ENCODE measurements at regions not wholly inside any gene's neighbourhood (a gene's known extent, or its start where the extent isn't known, plus 50 kb on each side); places are given as distances from the start of the nearest gene placed in this dataset.

GRCh38 chr14:62029569-62029924 is 267.3 kb downstream of the SNAPC1 start:
- ATAC-seq (no peak), FAIRE-seq (no peak), DNase-seq (ENCODE audit: low spot score) (no peak)
- intact Hi-C loops (cut with micrococcal nuclease; ENCODE audit: unreplicated experiment) (no loop called here), in situ Hi-C loops (cut with HindIII; ENCODE audit: extremely low pct_ligation_motif_present, low pct_unique_long_range_greater_than_20kb) (no loop called here)
- Histone ChIP-seq H3K9me3 (ENCODE audit: low read length) (no peaks in the 10 kb centered on the region), H3K27me3 (ENCODE audit: control insufficient read depth in 1 of 2, insufficient read depth in 2 of 2, low read length in 2 of 2) (no peaks in the 10 kb centered on the region), H3K36me3 (replicated peaks in 1 of 2; ENCODE audit: control insufficient read depth in 1 of 2, insufficient read depth in 2 of 2, low read length in 2 of 2) (no peaks in the 10 kb centered on the region), H3K4me2 (ENCODE audit: low read depth, low read length) (no peak overlapping the region), H3K4me3 (replicated peaks in 1 of 3; ENCODE audit: insufficient read depth in 1 of 3, low read depth in 2 of 3, low read length in 3 of 3) (no peak overlapping the region), H3K27ac (ENCODE audit: extremely low read length, insufficient read depth, low read length) (no peak overlapping the region), H3K4me1 (ENCODE audit: insufficient read depth, low read length) (no peaks in the 10 kb centered on the region), H3K9ac (ENCODE audit: insufficient read depth, low read depth, low read length) (no peak overlapping the region), H4K20me1 (ENCODE audit: insufficient read depth, low read length) (no peaks in the 10 kb centered on the region), H3K79me2 (ENCODE audit: insufficient read depth, low read length) (no peaks in the 10 kb centered on the region), H2AFZ (ENCODE audit: low read length) (no peak overlapping the region)
- 3% methylated on average over 2 of the region's 2 CpGs for WGBS (ENCODE audit: low lambda C conversion rate)
- ChIA-PET POLR2A (no interaction called here), CTCF (ENCODE audit: low intra/inter-chr PET ratio, low total read pairs) (no interaction called here)
- TF ChIP-seq ZNF34 (CRISPR knock-in tag; IDR thresholded peaks at IDR 0.05; ENCODE audit: borderline replicate concordance) = no peak
- 0 out of 2 replicates have a peak, but pooled peaks have one; percentile 19 for TF ChIP-seq NR2F6 (IDR thresholded peaks at IDR 0.05)
- no peak for TF ChIP-seq NR2F6 (CRISPR knock-in tag; IDR thresholded peaks at IDR 0.05)
- BruUV-seq (replicated peaks) = no TSS peak

GRCh38 chr14:62030387-62030786 is 268.2 kb downstream of the SNAPC1 start:
- in situ Hi-C loops (cut with HindIII; ENCODE audit: extremely low pct_ligation_motif_present, low pct_unique_long_range_greater_than_20kb) (no loop called here), intact Hi-C loops (cut with micrococcal nuclease; ENCODE audit: unreplicated experiment) (no loop called here)
- DNase-seq (ENCODE audit: low spot score) (no peak), FAIRE-seq (no peak), ATAC-seq (no peak)
- Histone ChIP-seq H3K27ac (ENCODE audit: extremely low read length, insufficient read depth, low read length) (no peak overlapping the region), H4K20me1 (ENCODE audit: insufficient read depth, low read length) (no peaks in the 10 kb centered on the region), H3K9me3 (ENCODE audit: low read length) (no peaks in the 10 kb centered on the region), H3K9ac (ENCODE audit: insufficient read depth, low read depth, low read length) (no peak overlapping the region), H3K79me2 (ENCODE audit: insufficient read depth, low read length) (no peaks in the 10 kb centered on the region), H3K36me3 (replicated peaks in 1 of 2; ENCODE audit: control insufficient read depth in 1 of 2, insufficient read depth in 2 of 2, low read length in 2 of 2) (no peaks in the 10 kb centered on the region), H3K4me2 (ENCODE audit: low read depth, low read length) (no peak overlapping the region), H3K4me3 (replicated peaks in 1 of 3; ENCODE audit: insufficient read depth in 1 of 3, low read depth in 2 of 3, low read length in 3 of 3) (no peak overlapping the region), H3K4me1 (ENCODE audit: insufficient read depth, low read length) (no peaks in the 10 kb centered on the region), H2AFZ (ENCODE audit: low read length) (no peak overlapping the region), H3K27me3 (ENCODE audit: control insufficient read depth in 1 of 2, insufficient read depth in 2 of 2, low read length in 2 of 2) (no peaks in the 10 kb centered on the region)
- BruUV-seq (replicated peaks) = no TSS peak
- TF ChIP-seq EHMT2 (IDR thresholded peaks at IDR 0.05; ENCODE audit: borderline replicate concordance, low read depth, low read length) (no peak), HOXA9 (CRISPR knock-in tag; IDR thresholded peaks at IDR 0.05; ENCODE audit: borderline replicate concordance) (no peak), ZNF619 (CRISPR knock-in tag; IDR thresholded peaks at IDR 0.05) (no peak), ZNF138 (CRISPR knock-in tag; IDR thresholded peaks at IDR 0.05; ENCODE audit: low read depth) (no peak), ZNF207 (IDR thresholded peaks at IDR 0.05; ENCODE audit: borderline replicate concordance) (no peak), HOXA7 (CRISPR knock-in tag; IDR thresholded peaks at IDR 0.05) (no peak), MAFK (conservative IDR thresholded peaks at IDR 0.05 in 1 of 2, IDR thresholded peaks at IDR 0.05 in 1 of 2; ENCODE audit: low read length in 2 of 2) (no peak), HIVEP1 (CRISPR knock-in tag; IDR thresholded peaks at IDR 0.05) (no peak), MIXL1 (CRISPR knock-in tag; IDR thresholded peaks at IDR 0.05) (no peak), SNRNP70 (IDR thresholded peaks at IDR 0.05; ENCODE audit: low read depth, low read length) (no peak), E2F2 (CRISPR knock-in tag; IDR thresholded peaks at IDR 0.05; ENCODE audit: borderline replicate concordance) (no peak)
- TF ChIP-seq, protein P1, sequence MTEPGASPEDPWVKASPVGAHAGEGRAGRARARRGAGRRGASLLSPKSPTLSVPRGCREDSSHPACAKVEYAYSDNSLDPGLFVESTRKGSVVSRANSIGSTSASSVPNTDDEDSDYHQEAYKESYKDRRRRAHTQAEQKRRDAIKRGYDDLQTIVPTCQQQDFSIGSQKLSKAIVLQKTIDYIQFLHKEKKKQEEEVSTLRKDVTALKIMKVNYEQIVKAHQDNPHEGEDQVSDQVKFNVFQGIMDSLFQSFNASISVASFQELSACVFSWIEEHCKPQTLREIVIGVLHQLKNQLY (CRISPR knock-in tag; IDR thresholded peaks at IDR 0.05) = no peak
- TF ChIP-seq, protein P2, sequence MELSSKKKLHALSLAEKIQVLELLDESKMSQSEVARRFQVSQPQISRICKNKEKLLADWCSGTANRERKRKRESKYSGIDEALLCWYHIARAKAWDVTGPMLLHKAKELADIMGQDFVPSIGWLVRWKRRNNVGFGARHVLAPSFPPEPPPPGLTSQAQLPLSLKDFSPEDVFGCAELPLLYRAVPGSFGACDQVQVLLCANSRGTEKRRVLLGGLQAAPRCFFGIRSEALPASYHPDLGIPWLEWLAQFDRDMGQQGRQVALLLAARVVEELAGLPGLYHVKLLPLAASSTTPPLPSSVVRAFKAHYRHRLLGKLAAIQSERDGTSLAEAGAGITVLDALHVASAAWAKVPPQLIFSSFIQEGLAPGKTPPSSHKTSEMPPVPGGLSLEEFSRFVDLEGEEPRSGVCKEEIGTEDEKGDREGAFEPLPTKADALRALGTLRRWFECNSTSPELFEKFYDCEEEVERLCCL (CRISPR knock-in tag; IDR thresholded peaks at IDR 0.05; ENCODE audit: borderline replicate concordance) = no peak
- ChIA-PET POLR2A (no interaction called here), CTCF (ENCODE audit: low intra/inter-chr PET ratio, low total read pairs) (no interaction called here)
- WGBS (ENCODE audit: low lambda C conversion rate) = 37% methylated on average over 3 of the region's 3 CpGs

Data from HepG2 (cell line).